ENCODE measurements at regions not wholly inside any gene's neighbourhood (a gene's known extent, or its start where the extent isn't known, plus 50 kb on each side); places are given as distances from the start of the nearest gene placed in this dataset.

DNA sequence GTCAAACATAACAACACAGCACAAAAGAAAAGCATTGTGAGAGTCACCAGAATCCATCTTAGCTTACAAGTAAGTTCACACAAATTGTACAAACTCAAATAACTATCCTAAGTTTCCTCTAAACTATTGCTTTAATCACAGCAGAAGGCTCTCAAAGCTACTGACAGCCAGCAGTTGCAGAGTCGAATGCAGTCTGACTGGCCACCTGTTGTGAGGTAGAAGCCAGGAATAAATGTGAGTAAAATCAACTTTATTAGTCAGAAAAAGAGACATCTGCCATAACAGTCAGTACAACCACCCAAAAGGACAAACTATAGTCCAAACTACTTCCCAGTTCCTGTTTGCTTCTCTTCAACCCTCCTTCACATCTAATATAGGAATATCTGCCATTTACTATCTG lies 231.7 kb upstream of the USP15 start:
- WGBS, 2 donors = 77 to 81% methylated on average over 1 of the region's 1 CpG

DNA sequence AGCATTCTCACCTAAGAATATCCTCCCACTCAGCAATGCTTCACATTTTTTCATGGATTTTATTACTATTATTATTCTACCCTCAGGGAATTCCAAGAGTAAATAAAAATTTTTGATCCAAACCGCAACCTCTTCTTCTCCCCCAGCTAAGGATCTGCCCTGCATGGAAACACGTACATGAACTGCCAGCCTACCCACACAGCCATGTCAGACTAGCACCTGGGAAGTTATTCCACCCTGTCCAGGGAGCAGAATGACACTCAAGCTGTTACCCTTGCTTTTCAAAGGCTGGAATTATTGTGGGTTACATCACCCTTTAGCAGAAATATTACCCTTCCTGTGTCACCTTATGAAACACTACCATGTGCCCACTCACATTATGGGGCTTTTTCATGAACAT lies 227.3 kb upstream of the USP15 start:
- TF ChIP-seq EP300 (IDR thresholded peaks at IDR 0.05) (no peak), POLR2A (IDR thresholded peaks at IDR 0.05) (no peak)
- TF ChIP-seq, protein P1, sequence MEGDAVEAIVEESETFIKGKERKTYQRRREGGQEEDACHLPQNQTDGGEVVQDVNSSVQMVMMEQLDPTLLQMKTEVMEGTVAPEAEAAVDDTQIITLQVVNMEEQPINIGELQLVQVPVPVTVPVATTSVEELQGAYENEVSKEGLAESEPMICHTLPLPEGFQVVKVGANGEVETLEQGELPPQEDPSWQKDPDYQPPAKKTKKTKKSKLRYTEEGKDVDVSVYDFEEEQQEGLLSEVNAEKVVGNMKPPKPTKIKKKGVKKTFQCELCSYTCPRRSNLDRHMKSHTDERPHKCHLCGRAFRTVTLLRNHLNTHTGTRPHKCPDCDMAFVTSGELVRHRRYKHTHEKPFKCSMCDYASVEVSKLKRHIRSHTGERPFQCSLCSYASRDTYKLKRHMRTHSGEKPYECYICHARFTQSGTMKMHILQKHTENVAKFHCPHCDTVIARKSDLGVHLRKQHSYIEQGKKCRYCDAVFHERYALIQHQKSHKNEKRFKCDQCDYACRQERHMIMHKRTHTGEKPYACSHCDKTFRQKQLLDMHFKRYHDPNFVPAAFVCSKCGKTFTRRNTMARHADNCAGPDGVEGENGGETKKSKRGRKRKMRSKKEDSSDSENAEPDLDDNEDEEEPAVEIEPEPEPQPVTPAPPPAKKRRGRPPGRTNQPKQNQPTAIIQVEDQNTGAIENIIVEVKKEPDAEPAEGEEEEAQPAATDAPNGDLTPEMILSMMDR (IDR thresholded peaks at IDR 0.05) = no peak
- 48% methylated on average over 2 of the region's 2 CpGs for WGBS, 2 donors

More for the DNA sequence above, 231.7 kb upstream of the USP15 start:
- Histone ChIP-seq H3K27ac (no peak overlapping the region), H3K4me3 (no peak overlapping the region), H3K9me3 (no peaks in the 10 kb centered on the region), H3K4me1 (no peaks in the 10 kb centered on the region), H3K36me3 (no peaks in the 10 kb centered on the region), H3K27me3 (no peaks in the 10 kb centered on the region)
- DNase-seq (ENCODE audit: low spot score in 2 of 2) = no peak
- TF ChIP-seq EP300 (IDR thresholded peaks at IDR 0.05) (no peak), POLR2A (IDR thresholded peaks at IDR 0.05) (no peak)
- TF ChIP-seq, protein P1 (IDR thresholded peaks at IDR 0.05) = no peak

DNA sequence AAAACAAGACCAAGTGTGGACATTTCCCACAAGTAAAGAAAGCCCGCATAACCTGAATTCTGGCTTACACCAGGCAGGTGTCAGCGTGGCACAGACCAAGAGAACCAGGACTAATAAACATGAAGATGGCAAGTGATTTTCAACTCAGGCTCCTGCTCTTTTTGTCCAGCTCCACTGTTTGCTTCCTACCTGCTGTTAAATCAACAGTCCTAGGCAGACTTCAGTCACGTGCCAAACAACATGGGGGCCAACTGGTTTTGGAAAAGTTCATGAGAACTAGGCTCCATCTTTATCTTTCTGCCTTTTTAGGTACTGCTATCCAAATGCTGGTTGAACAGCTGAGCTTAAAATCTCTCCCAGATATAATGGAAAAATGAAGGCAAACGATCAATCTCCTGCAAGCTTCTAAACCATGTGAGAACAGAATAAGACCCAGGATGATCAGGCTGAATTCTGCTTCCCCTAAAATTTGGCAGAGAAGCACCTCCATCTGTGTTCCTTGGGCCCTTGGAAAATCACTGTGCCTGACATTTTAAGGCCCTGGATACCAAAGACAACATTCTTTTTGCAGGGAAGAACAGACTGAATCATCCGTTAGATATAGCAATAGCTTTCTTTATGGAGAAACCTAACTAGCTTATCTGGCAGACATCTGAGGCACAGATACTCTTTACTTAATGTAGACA lies 215.6 kb upstream of the USP15 start:
- H3K4me1 ChIP-seq = no peaks in the 10 kb centered on the region
- WGBS, 2 donors = 78 to 82% methylated on average over 5 of the region's 5 CpGs

More for the DNA sequence above, 227.3 kb upstream of the USP15 start:
- Histone ChIP-seq H3K27ac (no peak overlapping the region), H3K27me3 (no peaks in the 10 kb centered on the region), H3K4me3 (no peak overlapping the region), H3K4me1 (no peaks in the 10 kb centered on the region), H3K36me3 (no peaks in the 10 kb centered on the region), H3K9me3 (no peaks in the 10 kb centered on the region)
- no peak for DNase-seq (ENCODE audit: low spot score in 2 of 2)

DNA sequence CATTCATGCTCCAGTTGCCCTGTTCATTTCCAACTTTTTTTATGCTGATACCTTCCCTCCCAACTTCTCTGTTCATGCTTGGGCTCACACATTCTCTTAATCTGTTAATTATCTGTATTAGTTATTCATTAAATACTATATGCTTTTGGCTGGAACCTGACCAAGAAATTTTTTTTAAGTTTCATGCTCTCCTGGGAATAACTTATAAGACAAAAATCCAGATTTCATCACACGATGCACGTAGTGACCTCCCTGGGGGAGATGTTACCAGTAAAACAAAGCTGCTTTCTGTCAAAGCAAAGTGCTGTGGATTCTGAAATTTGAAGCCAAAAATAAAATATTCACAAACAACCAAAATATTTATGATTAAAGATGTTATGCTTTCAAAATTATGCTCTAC lies 215.0 kb upstream of the USP15 start:
- no peak for DNase-seq (ENCODE audit: low spot score in 2 of 2)
- Histone ChIP-seq H3K4me1 (no peaks in the 10 kb centered on the region), H3K27me3 (no peaks in the 10 kb centered on the region), H3K9me3 (peaks cover 0 to 2% (median 0%) of the 10 kb centered on the region in 4 donors), H3K27ac (no peak overlapping the region), H3K36me3 (no peaks in the 10 kb centered on the region), H3K4me3 (no peak overlapping the region)
- no peak for TF ChIP-seq EP300 (IDR thresholded peaks at IDR 0.05)
- TF ChIP-seq, protein P1 (IDR thresholded peaks at IDR 0.05) = no peak
- no peak for TF ChIP-seq POLR2A (IDR thresholded peaks at IDR 0.05)
- WGBS, 2 donors = 32 to 34% methylated on average over 2 of the region's 2 CpGs

More for the DNA sequence above, 215.6 kb upstream of the USP15 start:
- Histone ChIP-seq H3K4me3 (no peak overlapping the region), H3K36me3 (no peaks in the 10 kb centered on the region), H3K27ac (no peak overlapping the region), H3K27me3 (no peaks in the 10 kb centered on the region), H3K9me3 (peaks cover 0 to 3% (median 0%) of the 10 kb centered on the region in 4 donors)
- TF ChIP-seq EP300 (IDR thresholded peaks at IDR 0.05) (no peak), POLR2A (IDR thresholded peaks at IDR 0.05) (no peak)
- TF ChIP-seq, protein P1 (IDR thresholded peaks at IDR 0.05) = no peak
- DNase-seq (ENCODE audit: low spot score in 2 of 2) = no peak

DNA sequence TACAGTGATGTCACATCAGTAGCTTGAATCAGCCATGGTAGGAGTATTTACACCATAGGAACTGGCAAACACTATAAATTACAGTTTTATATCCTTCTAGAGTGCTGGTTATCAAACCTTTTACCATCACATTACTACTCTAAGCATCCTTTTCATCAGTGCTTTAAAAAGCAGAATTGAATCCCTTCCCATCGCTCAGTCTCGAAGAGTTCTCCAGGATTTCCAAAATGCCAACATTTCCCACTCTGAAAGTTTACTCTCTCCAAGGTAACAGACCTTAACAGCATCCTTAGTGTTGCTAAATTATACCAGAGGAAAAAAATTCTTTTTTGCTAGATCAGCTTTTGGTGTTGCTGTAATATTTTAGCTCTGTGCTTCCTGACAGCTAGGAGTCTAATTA lies 209.4 kb upstream of the USP15 start:
- 98% methylated on average over 2 of the region's 2 CpGs for WGBS, 2 donors
- H3K4me3 ChIP-seq = no peak overlapping the region
- H3K27me3 ChIP-seq = no peaks in the 10 kb centered on the region
- no peak overlapping the region for H3K27ac ChIP-seq
- no peaks in the 10 kb centered on the region for H3K9me3 ChIP-seq
- H3K36me3 ChIP-seq = no peaks in the 10 kb centered on the region
- H3K4me1 ChIP-seq = no peaks in the 10 kb centered on the region
- TF ChIP-seq EP300 (IDR thresholded peaks at IDR 0.05) = no peak
- DNase-seq (ENCODE audit: low spot score in 2 of 2) = no peak
